ENCODE measurements at regions not wholly inside any gene's neighbourhood (a gene's known extent, or its start where the extent isn't known, plus 50 kb on each side); places are given as distances from the start of the nearest gene placed in this dataset.

DNA sequence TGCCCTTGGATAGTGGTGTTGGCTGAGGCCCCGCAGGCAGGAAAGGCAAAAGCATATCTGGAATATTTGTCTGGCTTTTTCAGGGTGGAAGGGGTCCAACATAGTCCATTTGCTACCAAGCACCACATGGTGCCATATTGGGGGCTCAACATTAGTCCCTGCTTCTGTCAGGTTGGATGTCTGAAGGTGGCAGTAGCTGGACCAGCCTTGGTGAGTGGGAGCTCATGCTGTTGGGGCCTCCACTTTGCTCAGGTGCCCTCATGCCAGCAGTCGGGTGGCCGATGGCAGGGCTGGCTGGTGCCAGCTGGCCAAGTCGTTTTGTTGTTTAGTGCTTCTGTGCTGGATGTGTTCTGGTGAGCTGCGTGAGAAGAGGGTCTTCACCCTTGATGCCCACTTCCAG, 135.3 kb downstream of the PAPOLA start:
- no peak for DNase-seq (ENCODE audit: low read depth)
- TF ChIP-seq, protein P1, sequence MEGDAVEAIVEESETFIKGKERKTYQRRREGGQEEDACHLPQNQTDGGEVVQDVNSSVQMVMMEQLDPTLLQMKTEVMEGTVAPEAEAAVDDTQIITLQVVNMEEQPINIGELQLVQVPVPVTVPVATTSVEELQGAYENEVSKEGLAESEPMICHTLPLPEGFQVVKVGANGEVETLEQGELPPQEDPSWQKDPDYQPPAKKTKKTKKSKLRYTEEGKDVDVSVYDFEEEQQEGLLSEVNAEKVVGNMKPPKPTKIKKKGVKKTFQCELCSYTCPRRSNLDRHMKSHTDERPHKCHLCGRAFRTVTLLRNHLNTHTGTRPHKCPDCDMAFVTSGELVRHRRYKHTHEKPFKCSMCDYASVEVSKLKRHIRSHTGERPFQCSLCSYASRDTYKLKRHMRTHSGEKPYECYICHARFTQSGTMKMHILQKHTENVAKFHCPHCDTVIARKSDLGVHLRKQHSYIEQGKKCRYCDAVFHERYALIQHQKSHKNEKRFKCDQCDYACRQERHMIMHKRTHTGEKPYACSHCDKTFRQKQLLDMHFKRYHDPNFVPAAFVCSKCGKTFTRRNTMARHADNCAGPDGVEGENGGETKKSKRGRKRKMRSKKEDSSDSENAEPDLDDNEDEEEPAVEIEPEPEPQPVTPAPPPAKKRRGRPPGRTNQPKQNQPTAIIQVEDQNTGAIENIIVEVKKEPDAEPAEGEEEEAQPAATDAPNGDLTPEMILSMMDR (IDR thresholded peaks at IDR 0.05; ENCODE audit: insufficient read depth, low read length): no peak
- H3K4me3 ChIP-seq (ENCODE audit: low read depth, low read length): no peak overlapping the region

DNA sequence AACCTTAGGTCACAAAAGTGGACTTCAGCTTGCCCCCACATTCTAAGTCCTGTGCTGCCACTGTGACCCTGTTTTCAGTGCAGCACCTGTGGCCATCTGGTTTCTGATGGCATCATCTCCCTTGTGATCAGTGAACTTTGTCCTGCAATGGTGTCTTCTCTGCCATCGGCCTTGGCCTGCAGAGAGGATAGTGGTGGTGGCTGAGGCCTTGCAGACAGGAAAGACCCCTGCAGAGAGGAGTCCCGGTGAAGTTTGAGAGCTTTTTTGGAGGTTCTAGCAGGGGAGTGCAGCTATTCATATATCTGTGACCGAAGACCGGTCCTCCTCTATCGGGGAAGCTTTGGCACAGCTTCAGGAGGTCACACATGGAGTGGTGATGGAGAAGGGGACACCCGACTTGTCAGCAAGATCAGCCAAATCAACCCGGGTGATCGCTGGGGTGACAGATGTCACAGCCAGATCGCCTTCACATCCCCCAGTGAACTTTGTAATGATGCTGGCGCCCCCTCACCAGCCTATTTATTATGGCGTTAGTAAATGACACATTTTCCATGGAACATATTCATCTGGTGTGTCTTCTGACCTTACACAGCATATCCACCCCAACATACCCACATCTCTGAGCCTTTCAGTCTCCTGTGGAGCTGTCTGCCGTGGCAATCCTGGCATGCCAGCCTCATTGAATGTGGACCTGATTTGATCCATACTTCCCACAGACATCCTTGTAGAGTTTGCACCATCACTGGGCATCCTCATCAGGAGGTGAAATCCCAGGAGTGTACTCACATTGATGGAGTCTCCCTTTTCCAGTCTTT, 136.1 kb downstream of the PAPOLA start:
- DNase-seq (ENCODE audit: low read depth): no peak

DNA sequence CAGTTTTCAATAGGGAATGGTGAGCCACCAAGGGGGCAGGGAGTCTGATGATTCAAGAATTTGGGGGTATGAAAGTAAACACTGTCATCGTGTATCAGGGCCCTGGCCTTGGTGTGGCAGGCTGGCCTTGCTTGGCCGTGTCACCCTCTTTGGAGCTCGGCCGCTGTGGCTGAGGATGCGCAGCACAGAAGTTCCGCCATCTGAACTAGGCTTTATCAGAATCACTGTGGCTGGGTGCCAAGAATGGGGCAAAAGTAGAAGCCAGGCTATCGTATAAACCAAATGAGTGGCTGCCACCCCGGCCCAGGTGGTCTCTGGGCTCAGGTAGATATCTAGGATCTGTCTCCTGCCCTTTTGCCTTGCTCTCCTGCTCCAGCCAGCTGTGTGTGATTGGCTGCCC, 137.4 kb downstream of the PAPOLA start:
- DNase-seq (ENCODE audit: low read depth): no peak
- no peak overlapping the region for H3K4me3 ChIP-seq (ENCODE audit: low read depth, low read length)
- TF ChIP-seq, protein P1 (IDR thresholded peaks at IDR 0.05; ENCODE audit: insufficient read depth, low read length): no peak

More for the DNA sequence above, 136.1 kb downstream of the PAPOLA start:
- H3K4me3 ChIP-seq (ENCODE audit: low read depth, low read length): no peak overlapping the region
- TF ChIP-seq, protein P1 (IDR thresholded peaks at IDR 0.05; ENCODE audit: insufficient read depth, low read length): no peak

GRCh38 chr14:96648506-96649326, 146.5 kb downstream of the PAPOLA start:
- TF ChIP-seq, protein P1 (IDR thresholded peaks at IDR 0.05; ENCODE audit: insufficient read depth, low read length): no peak
- no peak overlapping the region for H3K4me3 ChIP-seq (ENCODE audit: low read depth, low read length)
- DNase-seq (ENCODE audit: low read depth): no peak

GRCh38 chr14:96649327-96649601, 147.1 kb downstream of the PAPOLA start:
- TF ChIP-seq, protein P1 (IDR thresholded peaks at IDR 0.05; ENCODE audit: insufficient read depth, low read length): no peak
- H3K4me3 ChIP-seq (ENCODE audit: low read depth, low read length): no peak overlapping the region
- no peak for DNase-seq (ENCODE audit: low read depth)

DNA sequence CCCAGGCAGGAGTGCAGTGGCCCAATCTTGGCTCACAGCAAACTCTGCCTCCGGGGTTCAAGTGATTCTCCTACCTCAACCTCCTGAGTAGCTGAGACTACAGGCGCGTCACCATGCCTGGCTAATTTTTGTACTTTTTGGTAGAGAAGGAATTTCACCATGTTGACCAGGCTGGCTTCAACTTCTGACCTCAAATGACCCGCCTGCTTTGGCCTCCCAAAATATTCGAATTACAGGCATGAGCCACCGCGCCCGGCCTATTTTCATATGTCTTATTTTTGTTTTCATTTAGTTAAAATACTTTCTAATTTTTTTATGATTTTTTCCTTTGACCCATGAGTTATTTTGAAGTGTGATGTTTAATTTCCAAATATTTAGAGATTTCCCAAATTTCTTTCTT, 143.6 kb upstream of the VRK1 start:
- TF ChIP-seq, protein P1 (IDR thresholded peaks at IDR 0.05; ENCODE audit: insufficient read depth, low read length): no peak
- DNase-seq (ENCODE audit: low read depth): no peak
- no peak overlapping the region for H3K4me3 ChIP-seq (ENCODE audit: low read depth, low read length)
